Activated naive CD4-positive, alpha-beta T cell (primary cell): ENCODE measurements at regions not wholly inside any gene's neighbourhood (a gene's known extent, or its start where the extent isn't known, plus 50 kb on each side); places are given as distances from the start of the nearest gene placed in this dataset.

Source experiments
- DNase-seq, 4 experiments: peaks; one replicate each; lab custom pipeline; 2025; lab: John Stamatoyannopoulos, UW

- DNase-seq = no peak
Observed at GRCh38 chr15:95912280-95912625, 418.2 kb upstream of the NR2F2 start.

GRCh38 chr15:95912728-95913127 is 417.8 kb upstream of the NR2F2 start:
- no peak for DNase-seq

- no peak for DNase-seq
Observed at GRCh38 chr15:95916568-95916967, 413.9 kb upstream of the NR2F2 start.

- DNase-seq = no peak
Observed at GRCh38 chr15:95918525-95918924, 412.0 kb upstream of the NR2F2 start.

- DNase-seq = no peak
Observed at GRCh38 chr15:95919460-95919859, 411.0 kb upstream of the NR2F2 start.

GRCh38 chr15:95921404-95921803 is 409.1 kb upstream of the NR2F2 start:
- DNase-seq = no peak

GRCh38 chr15:95922431-95922830 is 408.1 kb upstream of the NR2F2 start:
- DNase-seq = no peak

- DNase-seq = no peak
Observed at GRCh38 chr15:95923792-95924191, 406.7 kb upstream of the NR2F2 start.

- no peak for DNase-seq
Observed at GRCh38 chr15:95928822-95929221, 401.7 kb upstream of the NR2F2 start.

- no peak for DNase-seq
Observed at GRCh38 chr15:95929232-95929846, 401.2 kb upstream of the NR2F2 start.

- DNase-seq = no peak
Observed at GRCh38 chr15:95930659-95931375, 399.7 kb upstream of the NR2F2 start.

GRCh38 chr15:95931619-95932018 is 398.9 kb upstream of the NR2F2 start:
- DNase-seq = no peak

- DNase-seq = no peak
Observed at GRCh38 chr15:95932141-95932540, 398.4 kb upstream of the NR2F2 start.

- no peak for DNase-seq
Observed at GRCh38 chr15:95932676-95933075, 397.8 kb upstream of the NR2F2 start.

- DNase-seq = no peak
Observed at GRCh38 chr15:95935852-95936251, 394.6 kb upstream of the NR2F2 start.

GRCh38 chr15:95937128-95937528 is 393.4 kb upstream of the NR2F2 start:
- DNase-seq = no peak

- no peak for DNase-seq
Observed at GRCh38 chr15:95940431-95940985, 390.0 kb upstream of the NR2F2 start.

- no peak for DNase-seq
Observed at GRCh38 chr15:95944193-95944592, 386.3 kb upstream of the NR2F2 start.

GRCh38 chr15:95944661-95945255 is 385.7 kb upstream of the NR2F2 start:
- no peak for DNase-seq

- DNase-seq = no peak
Observed at GRCh38 chr15:95946241-95946640, 384.3 kb upstream of the NR2F2 start.

GRCh38 chr15:95946926-95947325 is 383.6 kb upstream of the NR2F2 start:
- no peak for DNase-seq

- DNase-seq = no peak
Observed at GRCh38 chr15:95948411-95948810, 382.1 kb upstream of the NR2F2 start.

GRCh38 chr15:95953032-95953431 is 377.5 kb upstream of the NR2F2 start:
- no peak for DNase-seq
